ENCODE measurements at regions not wholly inside any gene's neighbourhood (a gene's known extent, or its start where the extent isn't known, plus 50 kb on each side); places are given as distances from the start of the nearest gene placed in this dataset.

DNA sequence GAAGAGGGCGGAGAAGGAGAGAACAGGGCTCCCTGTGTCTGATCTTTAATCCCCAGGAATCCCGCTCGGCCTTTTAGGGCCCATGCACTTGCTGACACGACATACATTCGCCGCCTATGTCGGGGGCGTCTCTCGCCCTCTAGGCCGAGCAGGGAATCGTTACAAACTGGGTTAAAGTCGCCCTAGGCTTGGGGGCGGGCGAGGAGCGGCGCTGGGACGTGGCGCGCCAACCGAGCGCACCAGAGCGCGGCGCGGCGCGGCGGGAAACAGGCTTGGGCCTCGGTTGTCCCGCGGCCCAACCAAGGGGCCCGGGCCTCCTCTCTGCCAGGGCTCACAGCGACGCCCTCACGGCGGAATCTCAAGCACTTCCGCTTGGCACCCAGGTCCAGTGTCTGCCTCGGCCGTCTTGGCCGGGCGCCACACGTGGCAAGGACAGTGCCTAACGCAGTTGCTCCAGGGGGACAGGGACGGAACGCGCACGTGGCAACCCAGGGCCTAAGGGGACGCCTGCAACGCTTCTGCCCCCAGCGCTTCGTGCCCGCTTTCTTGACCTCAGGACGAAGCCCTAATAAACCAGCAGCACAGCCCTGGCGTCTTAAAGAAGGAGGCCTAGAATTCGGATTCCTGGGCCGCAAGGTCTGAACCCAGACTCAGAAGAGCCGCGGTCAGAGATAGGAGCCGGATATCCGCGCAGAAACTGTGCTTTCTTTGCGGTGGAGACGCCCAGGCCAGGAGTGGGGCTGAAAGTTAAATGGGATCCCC is 71.5 kb downstream of the NCR2 start:
- TF ChIP-seq EZH2phosphoT487 (IDR thresholded peaks at IDR 0.05; ENCODE audit: borderline replicate concordance) (no peak), SIN3A (IDR thresholded peaks at IDR 0.05; ENCODE audit: low read depth) (no peak), SRF (IDR thresholded peaks at IDR 0.05; ENCODE audit: low read depth) (no peak), ZNF274 (IDR thresholded peaks at IDR 0.05; ENCODE audit: low read depth, low read length) (no peak), EGR1 (IDR thresholded peaks at IDR 0.05; ENCODE audit: low read depth) (no peak), POLR2AphosphoS5 (IDR thresholded peaks at IDR 0.05; ENCODE audit: low read depth, low read length) (no peak), EZH2 (IDR thresholded peaks at IDR 0.05) (no peak), POLR2A (IDR thresholded peaks at IDR 0.05; ENCODE audit: borderline replicate concordance, extremely low read depth, insufficient read depth, insufficient read length) (no peak)
- TF ChIP-seq, protein P1, sequence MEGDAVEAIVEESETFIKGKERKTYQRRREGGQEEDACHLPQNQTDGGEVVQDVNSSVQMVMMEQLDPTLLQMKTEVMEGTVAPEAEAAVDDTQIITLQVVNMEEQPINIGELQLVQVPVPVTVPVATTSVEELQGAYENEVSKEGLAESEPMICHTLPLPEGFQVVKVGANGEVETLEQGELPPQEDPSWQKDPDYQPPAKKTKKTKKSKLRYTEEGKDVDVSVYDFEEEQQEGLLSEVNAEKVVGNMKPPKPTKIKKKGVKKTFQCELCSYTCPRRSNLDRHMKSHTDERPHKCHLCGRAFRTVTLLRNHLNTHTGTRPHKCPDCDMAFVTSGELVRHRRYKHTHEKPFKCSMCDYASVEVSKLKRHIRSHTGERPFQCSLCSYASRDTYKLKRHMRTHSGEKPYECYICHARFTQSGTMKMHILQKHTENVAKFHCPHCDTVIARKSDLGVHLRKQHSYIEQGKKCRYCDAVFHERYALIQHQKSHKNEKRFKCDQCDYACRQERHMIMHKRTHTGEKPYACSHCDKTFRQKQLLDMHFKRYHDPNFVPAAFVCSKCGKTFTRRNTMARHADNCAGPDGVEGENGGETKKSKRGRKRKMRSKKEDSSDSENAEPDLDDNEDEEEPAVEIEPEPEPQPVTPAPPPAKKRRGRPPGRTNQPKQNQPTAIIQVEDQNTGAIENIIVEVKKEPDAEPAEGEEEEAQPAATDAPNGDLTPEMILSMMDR (IDR thresholded peaks at IDR 0.05 in 2 of 3, conservative IDR thresholded peaks at IDR 0.05 in 1 of 3; ENCODE audit: borderline replicate concordance in 1 of 3, insufficient read depth in 1 of 3, low read depth in 2 of 3, low read length in 2 of 3), result no peak
- TF ChIP-seq, protein P2, sequence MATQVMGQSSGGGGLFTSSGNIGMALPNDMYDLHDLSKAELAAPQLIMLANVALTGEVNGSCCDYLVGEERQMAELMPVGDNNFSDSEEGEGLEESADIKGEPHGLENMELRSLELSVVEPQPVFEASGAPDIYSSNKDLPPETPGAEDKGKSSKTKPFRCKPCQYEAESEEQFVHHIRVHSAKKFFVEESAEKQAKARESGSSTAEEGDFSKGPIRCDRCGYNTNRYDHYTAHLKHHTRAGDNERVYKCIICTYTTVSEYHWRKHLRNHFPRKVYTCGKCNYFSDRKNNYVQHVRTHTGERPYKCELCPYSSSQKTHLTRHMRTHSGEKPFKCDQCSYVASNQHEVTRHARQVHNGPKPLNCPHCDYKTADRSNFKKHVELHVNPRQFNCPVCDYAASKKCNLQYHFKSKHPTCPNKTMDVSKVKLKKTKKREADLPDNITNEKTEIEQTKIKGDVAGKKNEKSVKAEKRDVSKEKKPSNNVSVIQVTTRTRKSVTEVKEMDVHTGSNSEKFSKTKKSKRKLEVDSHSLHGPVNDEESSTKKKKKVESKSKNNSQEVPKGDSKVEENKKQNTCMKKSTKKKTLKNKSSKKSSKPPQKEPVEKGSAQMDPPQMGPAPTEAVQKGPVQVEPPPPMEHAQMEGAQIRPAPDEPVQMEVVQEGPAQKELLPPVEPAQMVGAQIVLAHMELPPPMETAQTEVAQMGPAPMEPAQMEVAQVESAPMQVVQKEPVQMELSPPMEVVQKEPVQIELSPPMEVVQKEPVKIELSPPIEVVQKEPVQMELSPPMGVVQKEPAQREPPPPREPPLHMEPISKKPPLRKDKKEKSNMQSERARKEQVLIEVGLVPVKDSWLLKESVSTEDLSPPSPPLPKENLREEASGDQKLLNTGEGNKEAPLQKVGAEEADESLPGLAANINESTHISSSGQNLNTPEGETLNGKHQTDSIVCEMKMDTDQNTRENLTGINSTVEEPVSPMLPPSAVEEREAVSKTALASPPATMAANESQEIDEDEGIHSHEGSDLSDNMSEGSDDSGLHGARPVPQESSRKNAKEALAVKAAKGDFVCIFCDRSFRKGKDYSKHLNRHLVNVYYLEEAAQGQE (IDR thresholded peaks at IDR 0.05; ENCODE audit: low read depth), result no peak
- TF ChIP-seq, protein P3, sequence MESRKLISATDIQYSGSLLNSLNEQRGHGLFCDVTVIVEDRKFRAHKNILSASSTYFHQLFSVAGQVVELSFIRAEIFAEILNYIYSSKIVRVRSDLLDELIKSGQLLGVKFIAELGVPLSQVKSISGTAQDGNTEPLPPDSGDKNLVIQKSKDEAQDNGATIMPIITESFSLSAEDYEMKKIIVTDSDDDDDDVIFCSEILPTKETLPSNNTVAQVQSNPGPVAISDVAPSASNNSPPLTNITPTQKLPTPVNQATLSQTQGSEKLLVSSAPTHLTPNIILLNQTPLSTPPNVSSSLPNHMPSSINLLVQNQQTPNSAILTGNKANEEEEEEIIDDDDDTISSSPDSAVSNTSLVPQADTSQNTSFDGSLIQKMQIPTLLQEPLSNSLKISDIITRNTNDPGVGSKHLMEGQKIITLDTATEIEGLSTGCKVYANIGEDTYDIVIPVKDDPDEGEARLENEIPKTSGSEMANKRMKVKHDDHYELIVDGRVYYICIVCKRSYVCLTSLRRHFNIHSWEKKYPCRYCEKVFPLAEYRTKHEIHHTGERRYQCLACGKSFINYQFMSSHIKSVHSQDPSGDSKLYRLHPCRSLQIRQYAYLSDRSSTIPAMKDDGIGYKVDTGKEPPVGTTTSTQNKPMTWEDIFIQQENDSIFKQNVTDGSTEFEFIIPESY (IDR thresholded peaks at IDR 0.05; ENCODE audit: extremely low read depth, insufficient replicate concordance, low read length), result no peak
- TF ChIP-seq, protein P4, sequence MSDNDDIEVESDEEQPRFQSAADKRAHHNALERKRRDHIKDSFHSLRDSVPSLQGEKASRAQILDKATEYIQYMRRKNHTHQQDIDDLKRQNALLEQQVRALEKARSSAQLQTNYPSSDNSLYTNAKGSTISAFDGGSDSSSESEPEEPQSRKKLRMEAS (IDR thresholded peaks at IDR 0.05), result no peak

Measured in HCT116 (cell line).